KOPT-K1 (cell line): ENCODE measurements at regions not wholly inside any gene's neighbourhood (a gene's known extent, or its start where the extent isn't known, plus 50 kb on each side); places are given as distances from the start of the nearest gene placed in this dataset.
"Not testable (repeated sequence)": the region's sequence is repeated elsewhere in the genome, so short reads cannot be mapped to it uniquely, and the experiment has no call there.

Experiments used
- H3K27ac ChIP-seq: fragments of 200-600 bp; sonication (generic); 2 replicates; pipeline ENCODE4 v1.5.1; 2016; ENCODE audit warnings: antibody characterized with exemption, mild to moderate bottlenecking, low read depth, low read length; ENCODE audit not compliant: poor library complexity, severe bottlenecking
- H3K36me3 ChIP-seq: fragments of 200-600 bp; sonication (generic); 2 replicates; pipeline ENCODE4 v1.5.1; 2017; ENCODE audit warnings: antibody characterized with exemption, mild to moderate bottlenecking, low read length, moderate library complexity; ENCODE audit not compliant: insufficient read depth
- H3K9me3 ChIP-seq: fragments of 200-600 bp; sonication (generic); 2 replicates; pipeline ENCODE4 v1.5.1; 2017; ENCODE audit warnings: antibody characterized with exemption, low read length, mild to moderate bottlenecking; ENCODE audit not compliant: insufficient read depth, poor library complexity, severe bottlenecking

DNA sequence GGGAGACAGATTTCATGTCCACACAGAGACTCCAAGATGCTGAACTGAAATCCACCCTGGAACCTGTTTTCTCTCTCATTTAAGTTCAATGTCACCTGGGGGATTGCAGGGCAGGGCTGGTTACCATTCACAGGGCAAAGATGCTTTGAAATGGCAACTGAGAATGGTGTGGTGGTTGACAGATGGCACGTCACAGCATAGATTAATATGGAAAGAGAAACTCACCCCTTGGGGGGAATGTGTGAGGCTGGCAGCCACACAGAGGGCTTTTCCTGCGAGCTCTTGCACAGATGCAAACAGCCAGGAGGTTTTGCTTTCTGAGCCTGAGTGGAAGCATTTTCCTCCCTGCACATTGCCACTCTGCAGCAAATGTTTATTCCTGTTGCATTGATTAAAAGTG is 167.3 kb upstream of the OSBPL11 start:
- not testable (repeated sequence) for H3K9me3 ChIP-seq, H3K36me3 ChIP-seq, H3K27ac ChIP-seq

DNA sequence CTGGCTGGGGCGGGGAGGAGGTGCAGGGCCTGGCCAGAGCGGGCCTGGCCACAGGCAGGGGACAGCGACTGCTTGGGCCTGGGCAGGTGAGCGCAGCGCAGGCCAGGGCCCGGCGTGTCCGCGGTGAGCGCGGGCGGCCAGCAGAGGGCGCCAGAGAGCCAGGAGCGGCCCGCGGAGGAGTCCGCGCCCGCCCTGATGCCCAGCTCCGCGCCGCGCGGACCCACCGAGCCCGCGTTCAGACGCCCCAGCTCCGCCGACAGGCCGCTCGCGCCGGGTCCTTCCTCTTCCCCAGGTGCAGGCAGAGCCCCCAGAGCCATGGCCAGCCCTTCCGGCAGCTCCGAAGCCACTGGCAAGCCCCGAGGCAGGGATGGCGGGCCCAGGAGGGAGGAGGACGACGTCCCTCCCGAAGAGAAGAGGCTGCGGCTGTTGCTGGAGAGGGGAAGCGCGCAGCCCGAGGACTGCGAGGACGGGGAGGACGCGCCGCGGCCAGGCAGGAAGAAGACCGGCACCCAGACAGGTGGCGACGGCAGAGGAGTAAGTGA is 171.1 kb upstream of the OSBPL11 start:
- H3K27ac ChIP-seq, H3K9me3 ChIP-seq, H3K36me3 ChIP-seq: not testable (repeated sequence)

DNA sequence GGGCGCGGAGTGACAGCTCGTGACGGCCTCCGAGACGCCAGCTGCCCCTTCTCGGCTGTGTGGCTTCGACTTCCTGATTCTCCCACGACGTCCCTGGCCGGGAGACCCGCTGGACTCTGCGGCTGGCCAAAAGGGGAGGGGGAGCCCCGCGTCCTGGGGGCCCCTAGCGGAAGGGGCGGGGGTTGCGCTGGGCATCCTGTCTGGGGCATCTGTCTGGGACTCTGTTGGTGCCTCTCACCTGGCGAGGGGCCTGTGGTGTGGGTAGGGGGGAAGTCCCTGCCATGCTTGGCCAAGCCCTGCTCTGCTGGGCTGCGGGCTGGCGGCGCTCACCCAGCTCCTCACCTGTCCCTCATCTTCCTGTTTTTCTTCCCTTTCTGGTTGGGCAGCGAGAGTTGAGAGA is 171.6 kb upstream of the OSBPL11 start:
- H3K27ac ChIP-seq, H3K9me3 ChIP-seq, H3K36me3 ChIP-seq: not testable (repeated sequence)

DNA sequence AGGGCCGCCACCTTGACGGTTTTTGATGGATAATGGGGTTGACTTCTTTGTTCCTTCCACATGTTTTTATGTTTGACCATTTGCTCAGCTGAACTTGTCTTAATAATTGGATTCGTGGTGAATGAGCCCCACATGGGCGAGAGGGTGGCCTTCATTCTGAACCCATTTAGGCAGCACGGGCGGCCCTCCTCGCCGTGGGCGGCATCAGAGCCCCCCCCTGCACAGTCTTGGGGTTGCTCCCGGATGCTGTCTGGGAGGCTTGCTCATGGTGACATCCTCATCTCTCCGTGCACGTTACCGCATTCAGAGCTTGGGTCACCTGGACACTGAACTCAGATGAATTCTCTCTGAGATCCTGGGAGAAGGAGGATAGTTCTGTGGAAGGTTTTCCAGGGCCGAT is 172.3 kb upstream of the OSBPL11 start:
- Histone ChIP-seq H3K36me3 (no peaks in the 10 kb centered on the region), H3K9me3 (no peaks in the 10 kb centered on the region), H3K27ac (no peak overlapping the region)

DNA sequence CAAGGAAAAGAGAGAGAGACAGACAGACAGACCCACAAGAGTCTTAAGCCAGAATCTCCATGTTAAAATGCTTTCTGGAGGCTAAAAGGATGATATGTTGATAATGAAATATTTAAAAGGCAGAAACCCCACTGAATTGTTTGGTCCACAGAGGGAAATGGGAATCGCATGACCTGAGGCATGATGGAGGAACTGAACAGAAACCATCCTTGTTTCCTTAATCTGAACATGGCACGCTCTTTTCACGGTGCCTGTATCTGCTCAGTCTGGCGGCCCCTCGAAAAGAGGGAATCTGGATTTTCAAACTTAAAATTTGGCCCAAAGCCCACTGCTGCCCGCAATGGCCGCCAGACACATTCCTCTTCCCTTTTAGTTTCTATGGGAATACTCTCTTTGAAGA is 173.5 kb upstream of the OSBPL11 start:
- not testable (repeated sequence) for H3K36me3 ChIP-seq, H3K9me3 ChIP-seq, H3K27ac ChIP-seq

- not testable (repeated sequence) for H3K36me3 ChIP-seq, H3K9me3 ChIP-seq, H3K27ac ChIP-seq
These were observed 176.2 kb upstream of the OSBPL11 start for GRCh38 chr3:125771506-125771905.

DNA sequence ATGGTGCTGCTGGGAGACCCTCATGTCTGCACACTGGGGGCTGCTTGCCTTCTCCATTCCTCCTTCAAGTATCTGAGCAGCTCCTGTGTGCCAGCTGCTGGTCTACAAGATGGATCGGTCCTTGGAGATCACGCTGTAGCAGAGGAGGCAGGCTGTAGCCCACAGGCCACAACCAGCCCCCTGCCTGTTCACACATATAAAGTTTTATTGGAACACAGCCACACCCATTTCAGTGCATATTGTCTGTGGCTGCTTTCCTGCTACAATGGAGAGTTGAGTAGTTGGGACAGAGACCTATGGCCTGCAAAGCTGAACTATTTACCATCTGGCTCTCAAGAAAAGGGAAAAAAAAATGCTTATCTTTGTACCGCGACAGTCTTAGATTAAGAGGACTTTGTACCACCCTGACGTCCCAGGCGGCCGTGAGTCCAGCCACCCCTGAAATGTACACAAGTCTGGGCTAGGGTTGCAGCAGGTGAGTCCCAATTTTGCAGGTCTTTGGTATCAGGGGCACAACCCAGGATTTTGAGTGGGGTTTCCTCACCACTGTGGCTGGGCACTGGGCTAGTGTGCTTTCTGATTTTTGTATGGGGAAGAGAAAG is 179.2 kb upstream of the OSBPL11 start:
- not testable (repeated sequence) for H3K9me3 ChIP-seq, H3K36me3 ChIP-seq, H3K27ac ChIP-seq

DNA sequence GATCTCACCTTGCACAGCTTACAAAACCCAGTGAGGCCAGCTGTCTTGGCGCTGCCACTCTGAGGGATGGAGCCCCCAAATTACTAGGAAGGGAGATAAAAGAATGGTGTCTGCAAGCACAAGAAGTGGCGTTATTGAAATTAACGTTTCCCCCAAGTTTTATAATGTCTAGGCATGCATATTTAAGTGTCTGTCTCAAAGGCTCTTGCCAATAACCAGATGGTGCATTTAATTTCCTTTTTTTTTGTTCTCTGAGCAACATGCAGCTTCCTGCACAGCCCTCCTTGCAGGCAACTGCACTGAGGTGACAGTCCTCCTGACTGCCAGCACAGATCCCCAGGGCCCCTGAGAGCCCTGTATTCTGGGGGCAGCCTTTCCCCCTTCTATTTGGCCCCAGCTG is 179.8 kb upstream of the OSBPL11 start:
- not testable (repeated sequence) for H3K9me3 ChIP-seq, H3K36me3 ChIP-seq, H3K27ac ChIP-seq

- H3K36me3 ChIP-seq, H3K9me3 ChIP-seq, H3K27ac ChIP-seq: not testable (repeated sequence)
These were observed 180.5 kb upstream of the OSBPL11 start for GRCh38 chr3:125775606-125776294.

DNA sequence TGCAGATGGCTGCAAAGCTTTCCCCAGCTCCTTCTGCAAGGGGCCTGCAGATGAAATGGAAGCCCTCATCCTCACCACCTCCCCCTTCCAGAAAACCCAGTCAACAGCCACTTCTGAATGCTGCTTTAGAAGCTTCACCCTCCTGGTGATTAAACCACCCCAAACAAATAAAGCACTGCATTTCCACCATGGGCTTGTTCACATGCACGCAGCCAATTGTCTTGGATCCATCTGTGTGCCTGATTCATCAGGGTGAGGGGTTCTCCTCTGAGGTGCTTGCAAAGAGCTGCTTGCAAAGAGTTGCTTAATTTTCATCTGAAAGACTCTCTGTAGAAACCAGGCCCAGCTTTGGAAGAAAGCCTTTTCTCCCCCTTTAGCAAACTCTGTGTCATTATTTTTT is 184.0 kb upstream of the OSBPL11 start:
- not testable (repeated sequence) for H3K36me3 ChIP-seq, H3K27ac ChIP-seq, H3K9me3 ChIP-seq

- H3K36me3 ChIP-seq, H3K9me3 ChIP-seq, H3K27ac ChIP-seq: not testable (repeated sequence)
These were observed 184.6 kb upstream of the OSBPL11 start for GRCh38 chr3:125779918-125780317.

DNA sequence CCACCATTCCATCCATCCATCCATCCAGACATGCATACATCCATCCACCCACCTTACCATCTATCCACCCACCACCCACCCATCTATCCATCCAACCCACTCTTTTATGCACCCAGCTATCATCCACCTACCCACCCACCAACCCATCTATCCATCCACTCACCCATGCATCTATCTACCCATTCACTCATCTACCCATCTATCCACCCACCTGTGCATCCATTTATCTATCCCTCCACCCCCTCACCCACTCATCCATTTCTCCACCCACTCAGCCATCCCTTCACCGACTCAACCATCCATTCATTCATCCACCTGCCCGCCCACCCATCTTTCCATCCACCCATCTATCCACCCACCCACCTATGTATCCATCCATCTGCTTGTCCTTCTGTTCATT is 186.4 kb upstream of the OSBPL11 start:
- H3K27ac ChIP-seq, H3K36me3 ChIP-seq, H3K9me3 ChIP-seq: not testable (repeated sequence)

GRCh38 chr3:125790312-125790711 is 178.7 kb upstream of the ROPN1B start:
- not testable (repeated sequence) for H3K9me3 ChIP-seq, H3K36me3 ChIP-seq, H3K27ac ChIP-seq

- H3K9me3 ChIP-seq, H3K27ac ChIP-seq, H3K36me3 ChIP-seq: not testable (repeated sequence)
These were observed 178.0 kb upstream of the ROPN1B start for GRCh38 chr3:125791021-125791420.

DNA sequence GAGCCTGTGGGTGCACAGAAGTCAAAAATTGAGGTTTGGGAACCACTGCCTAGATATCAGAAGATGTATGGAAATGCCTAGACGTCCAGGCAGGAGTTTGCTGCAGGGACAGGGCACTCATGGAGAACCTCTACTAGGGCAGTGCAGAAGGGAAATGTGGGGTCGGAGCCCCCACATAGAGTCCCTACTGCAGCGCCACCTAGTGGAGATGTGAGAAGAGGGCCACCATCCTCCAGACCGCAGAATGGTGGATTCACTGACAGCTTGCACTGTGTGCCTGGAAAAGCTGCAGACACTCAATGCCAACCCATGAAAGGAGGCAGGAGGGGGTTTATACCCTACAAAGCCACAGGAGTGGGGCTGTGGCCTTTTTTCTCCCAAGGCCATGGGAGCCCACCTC is 159.0 kb upstream of the ROPN1B start:
- peaks cover 18% of the 10 kb centered on the region for H3K9me3 ChIP-seq
- H3K36me3 ChIP-seq, H3K27ac ChIP-seq: not testable (repeated sequence)

GRCh38 chr3:125822175-125822574 is 146.8 kb upstream of the ROPN1B start:
- H3K27ac ChIP-seq, H3K36me3 ChIP-seq, H3K9me3 ChIP-seq: not testable (repeated sequence)
